ENCODE measurements at regions not wholly inside any gene's neighbourhood (a gene's known extent, or its start where the extent isn't known, plus 50 kb on each side); places are given as distances from the start of the nearest gene placed in this dataset.

DNA sequence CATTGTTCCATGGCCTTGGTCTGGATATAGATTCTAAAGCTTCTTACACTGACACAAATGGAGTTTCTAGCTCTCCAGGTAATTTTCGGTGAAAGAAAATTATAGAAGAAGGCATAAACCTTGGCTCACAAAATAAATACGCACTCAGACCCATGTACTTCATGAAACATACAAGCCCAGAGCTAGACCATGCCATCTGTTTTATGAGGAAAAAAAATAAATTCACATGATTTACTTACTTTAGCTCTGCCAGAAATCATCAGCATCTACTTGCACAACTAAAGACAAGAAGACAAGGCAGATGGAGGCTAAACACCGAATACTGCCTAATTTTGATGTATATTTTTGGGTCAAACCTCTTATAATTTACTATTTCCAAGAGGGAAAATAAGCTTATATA, 197.4 kb upstream of the KLF14 start:
- no peak overlapping the region for H2AFZ ChIP-seq (ENCODE audit: low read length)
- H3K9me3 ChIP-seq (replicated peaks; ENCODE audit: insufficient read depth, low read length): no peaks in the 10 kb centered on the region
- no peaks in the 10 kb centered on the region for H3F3A ChIP-seq (ENCODE audit: insufficient read depth, low read length)
- H3K9ac ChIP-seq (ENCODE audit: low read length): no peak overlapping the region
- no peak overlapping the region for H3K4me2 ChIP-seq (ENCODE audit: low read depth, low read length)
- H3K4me3 ChIP-seq (ENCODE audit: low read length): no peak overlapping the region
- no peaks in the 10 kb centered on the region for H3K4me1 ChIP-seq (ENCODE audit: low read length)
- H4K20me1 ChIP-seq (ENCODE audit: insufficient read depth, low read length): peaks cover 12% of the 10 kb centered on the region; the same call in 1 of the 2 replicates
- DNase-seq: no peak
- H3K9me2 ChIP-seq (replicated peaks; ENCODE audit: insufficient read depth, low read length): no peaks in the 10 kb centered on the region
- no peak overlapping the region for H3K27ac ChIP-seq (ENCODE audit: low read length)
- peaks cover 9% of the 10 kb centered on the region; the same call in 1 of the 2 replicates for H3K36me3 ChIP-seq (replicated peaks; ENCODE audit: insufficient read depth, low read length)
- H3K79me2 ChIP-seq (ENCODE audit: low read length): peaks cover 93% of the 10 kb centered on the region
- H3K27me3 ChIP-seq (replicated peaks; ENCODE audit: insufficient read depth, low read length): no peaks in the 10 kb centered on the region
- TF ChIP-seq EZH2phosphoT487 (IDR thresholded peaks at IDR 0.05; ENCODE audit: low read length) (no peak), EZH2 (optimal IDR thresholded peaks at IDR 0.05; ENCODE audit: low read depth, low read length) (no peak)
- TF ChIP-seq, protein P1, sequence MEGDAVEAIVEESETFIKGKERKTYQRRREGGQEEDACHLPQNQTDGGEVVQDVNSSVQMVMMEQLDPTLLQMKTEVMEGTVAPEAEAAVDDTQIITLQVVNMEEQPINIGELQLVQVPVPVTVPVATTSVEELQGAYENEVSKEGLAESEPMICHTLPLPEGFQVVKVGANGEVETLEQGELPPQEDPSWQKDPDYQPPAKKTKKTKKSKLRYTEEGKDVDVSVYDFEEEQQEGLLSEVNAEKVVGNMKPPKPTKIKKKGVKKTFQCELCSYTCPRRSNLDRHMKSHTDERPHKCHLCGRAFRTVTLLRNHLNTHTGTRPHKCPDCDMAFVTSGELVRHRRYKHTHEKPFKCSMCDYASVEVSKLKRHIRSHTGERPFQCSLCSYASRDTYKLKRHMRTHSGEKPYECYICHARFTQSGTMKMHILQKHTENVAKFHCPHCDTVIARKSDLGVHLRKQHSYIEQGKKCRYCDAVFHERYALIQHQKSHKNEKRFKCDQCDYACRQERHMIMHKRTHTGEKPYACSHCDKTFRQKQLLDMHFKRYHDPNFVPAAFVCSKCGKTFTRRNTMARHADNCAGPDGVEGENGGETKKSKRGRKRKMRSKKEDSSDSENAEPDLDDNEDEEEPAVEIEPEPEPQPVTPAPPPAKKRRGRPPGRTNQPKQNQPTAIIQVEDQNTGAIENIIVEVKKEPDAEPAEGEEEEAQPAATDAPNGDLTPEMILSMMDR (IDR thresholded peaks at IDR 0.05; ENCODE audit: low read length): no peak

DNA sequence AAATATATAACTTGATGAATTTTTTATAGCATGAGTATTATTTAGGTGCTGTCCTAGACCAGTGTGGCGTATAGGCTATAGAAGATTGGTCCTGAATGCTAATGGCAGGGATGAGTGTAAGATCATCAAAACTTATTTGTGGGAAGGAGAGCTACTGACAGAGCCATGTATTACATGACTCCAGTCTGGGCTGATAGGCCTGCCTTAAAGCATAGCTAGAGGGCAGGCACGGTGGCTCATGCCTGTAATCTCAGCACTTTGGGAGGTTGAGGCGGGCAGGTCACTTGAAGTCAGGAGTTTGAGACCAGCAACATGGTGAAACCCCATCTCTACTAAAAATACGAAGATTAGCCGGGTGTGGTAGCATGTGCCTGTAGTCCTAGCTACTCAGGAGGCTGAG, 198.1 kb upstream of the KLF14 start:
- no peak for DNase-seq
- Histone ChIP-seq H3K4me1 (ENCODE audit: low read length) (no peaks in the 10 kb centered on the region), H2AFZ (ENCODE audit: low read length) (no peak overlapping the region), H4K20me1 (ENCODE audit: insufficient read depth, low read length) (peaks cover 14% of the 10 kb centered on the region; the same call in 1 of the 2 replicates), H3K4me3 (ENCODE audit: low read length) (no peak overlapping the region), H3F3A (ENCODE audit: insufficient read depth, low read length) (no peaks in the 10 kb centered on the region), H3K27ac (ENCODE audit: low read length) (no peak overlapping the region), H3K9me2 (replicated peaks; ENCODE audit: insufficient read depth, low read length) (no peaks in the 10 kb centered on the region), H3K4me2 (ENCODE audit: low read depth, low read length) (no peak overlapping the region), H3K36me3 (replicated peaks; ENCODE audit: insufficient read depth, low read length) (peaks cover 9% of the 10 kb centered on the region; the same call in 1 of the 2 replicates), H3K27me3 (replicated peaks; ENCODE audit: insufficient read depth, low read length) (no peaks in the 10 kb centered on the region), H3K79me2 (ENCODE audit: low read length) (peaks cover 96% of the 10 kb centered on the region), H3K9ac (ENCODE audit: low read length) (no peak overlapping the region), H3K9me3 (replicated peaks; ENCODE audit: insufficient read depth, low read length) (no peaks in the 10 kb centered on the region)
- TF ChIP-seq, protein P1 (IDR thresholded peaks at IDR 0.05; ENCODE audit: low read length): no peak
- TF ChIP-seq EZH2 (optimal IDR thresholded peaks at IDR 0.05; ENCODE audit: low read depth, low read length): no peak
- no peak for TF ChIP-seq EZH2phosphoT487 (IDR thresholded peaks at IDR 0.05; ENCODE audit: low read length)

DNA sequence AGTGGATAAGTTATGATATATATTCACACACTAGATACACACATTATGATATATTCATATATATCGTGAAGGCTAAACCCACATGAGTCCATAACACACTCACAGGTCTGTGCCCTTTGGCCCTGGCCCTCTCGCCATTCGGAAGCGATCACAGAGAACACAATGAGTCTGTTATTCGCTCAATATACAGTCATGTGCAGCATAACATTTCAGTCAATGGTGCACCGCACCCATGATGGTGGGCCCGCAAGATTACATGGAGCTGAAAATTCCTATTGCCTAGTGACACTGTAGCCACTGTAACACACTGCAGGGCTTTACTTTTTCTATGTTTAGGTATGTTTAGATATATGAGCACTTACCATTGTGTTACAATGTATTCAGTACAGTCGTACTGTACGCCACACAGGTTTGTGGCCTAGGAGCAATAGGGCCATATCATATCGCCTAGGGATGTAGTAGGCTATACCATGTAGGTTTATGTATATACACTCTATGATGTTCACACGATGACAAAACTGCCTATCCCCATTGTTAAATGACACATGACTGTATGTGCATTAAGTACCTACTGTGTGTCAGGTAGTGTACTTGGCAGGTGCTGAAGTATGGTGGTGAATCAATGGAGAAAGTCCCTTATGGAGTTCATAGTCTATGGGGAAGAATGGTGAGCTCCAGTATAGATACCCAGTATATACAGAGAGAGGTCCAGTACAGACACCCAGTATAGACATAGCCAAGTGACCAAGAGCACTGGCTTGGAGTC, 198.8 kb upstream of the KLF14 start:
- Histone ChIP-seq H3K9ac (ENCODE audit: low read length) (no peak overlapping the region), H3K36me3 (replicated peaks; ENCODE audit: insufficient read depth, low read length) (peaks cover 9% of the 10 kb centered on the region; the same call in 1 of the 2 replicates), H3K4me3 (ENCODE audit: low read length) (no peak overlapping the region), H4K20me1 (ENCODE audit: insufficient read depth, low read length) (peaks cover 17% of the 10 kb centered on the region; the same call in 1 of the 2 replicates), H3K27ac (ENCODE audit: low read length) (no peak overlapping the region), H3K9me2 (replicated peaks; ENCODE audit: insufficient read depth, low read length) (no peaks in the 10 kb centered on the region), H3F3A (ENCODE audit: insufficient read depth, low read length) (no peaks in the 10 kb centered on the region), H3K79me2 (ENCODE audit: low read length) (peaks cover 96% of the 10 kb centered on the region), H3K27me3 (replicated peaks; ENCODE audit: insufficient read depth, low read length) (no peaks in the 10 kb centered on the region), H3K4me2 (ENCODE audit: low read depth, low read length) (no peak overlapping the region), H2AFZ (ENCODE audit: low read length) (no peak overlapping the region), H3K4me1 (ENCODE audit: low read length) (no peaks in the 10 kb centered on the region), H3K9me3 (replicated peaks; ENCODE audit: insufficient read depth, low read length) (no peaks in the 10 kb centered on the region)
- TF ChIP-seq EZH2 (optimal IDR thresholded peaks at IDR 0.05; ENCODE audit: low read depth, low read length) (no peak), EZH2phosphoT487 (IDR thresholded peaks at IDR 0.05; ENCODE audit: low read length) (no peak)
- TF ChIP-seq, protein P1 (IDR thresholded peaks at IDR 0.05; ENCODE audit: low read length): no peak
- DNase-seq: no peak
